PC-3 (cell line): ENCODE measurements at regions not wholly inside any gene's neighbourhood (a gene's known extent, or its start where the extent isn't known, plus 50 kb on each side); places are given as distances from the start of the nearest gene placed in this dataset.

Source experiments
- ATAC-seq: fragments of 200-7000 bp; cut with Tn5 transposase; 2 replicates; pipeline ENCODE4 v1.9.1; 2020; ENCODE audit warnings: mild to moderate bottlenecking, moderate library complexity
- BruUV-seq: library from RNA; stranded (reverse); fragments of 400-500 nt; replicated peaks from 2 replicates; lab custom pipeline; 2021; lab: Mats Ljungman, UMichigan
- CTCF ChIA-PET: fragments of 300-600 bp; sonication (Branson Sonifier 250); formaldehyde crosslinking; loops from one replicate; lab custom pipeline; 2022; ENCODE audit warnings: antibody characterized with exemption; lab: Charles Lee
- POLR2A ChIA-PET: fragments of 300-600 bp; sonication (Branson Sonifier 250); formaldehyde crosslinking; loops from one replicate; lab custom pipeline; 2022; ENCODE audit warnings: antibody characterized with exemption; ENCODE audit not compliant: unreplicated experiment; lab: Charles Lee
- DNase-seq: peaks from one replicate; pipeline ENCODE4 v3.0.0-alpha.2; 2015
- H2AFZ ChIP-seq: fragments of 300-600 bp; sonication (generic); 2 replicates; pipeline ENCODE4 v1.6.0; 2016; ENCODE audit warnings: antibody characterized with exemption, low read length
- H3F3A ChIP-seq: fragments of 300-600 bp; sonication (generic); one replicate; pipeline ENCODE4 v1.6.0; 2017; ENCODE audit warnings: antibody characterized with exemption, low read length, control low read depth, mild to moderate bottlenecking; ENCODE audit not compliant: unreplicated experiment
- H3K27ac ChIP-seq: fragments of 300-600 bp; sonication (generic); 2 replicates; pipeline ENCODE4 v1.5.1; 2016; ENCODE audit warnings: mild to moderate bottlenecking, low read length
- H3K27me3 ChIP-seq: fragments of 300-600 bp; sonication (generic); 2 replicates; pipeline ENCODE4 v1.6.1; 2016; ENCODE audit warnings: low read length, mixed read lengths
- H3K36me3 ChIP-seq: fragments of 300-600 bp; sonication (generic); 2 replicates; pipeline ENCODE4 v1.6.1; 2016; ENCODE audit warnings: low read depth, mixed run types, low read length, mixed read lengths
- H3K4me1 ChIP-seq: fragments of 300-600 bp; sonication (generic); 2 replicates; pipeline ENCODE4 v1.5.1; 2016; ENCODE audit warnings: low read length; ENCODE audit not compliant: insufficient read depth
- H3K4me2 ChIP-seq: fragments of 300-600 bp; sonication (generic); 2 replicates; pipeline ENCODE4 v1.6.0; 2016; ENCODE audit warnings: low read length
- H3K4me3 ChIP-seq: fragments of 300-600 bp; sonication (generic); 2 replicates; pipeline ENCODE4 v1.5.1; 2016; ENCODE audit warnings: mild to moderate bottlenecking, low read length, mixed read lengths
- H3K79me2 ChIP-seq: fragments of 300-600 bp; sonication (generic); 2 replicates; pipeline ENCODE4 v1.6.1; 2017; ENCODE audit warnings: low read length, mixed read lengths
- H3K9ac ChIP-seq: fragments of 300-600 bp; sonication (generic); 2 replicates; pipeline ENCODE4 v1.6.0; 2016; ENCODE audit warnings: mild to moderate bottlenecking, low read length
- H3K9me2 ChIP-seq: fragments of 300-600 bp; sonication (generic); replicated peaks from 2 replicates; pipeline ENCODE4 v1.6.1; 2016; ENCODE audit warnings: mixed run types, low read length, mixed read lengths
- H3K9me3 ChIP-seq: fragments of 300-600 bp; sonication (generic); 2 replicates; pipeline ENCODE4 v1.6.1; 2016; ENCODE audit warnings: low read length, mixed read lengths
- H4K20me1 ChIP-seq: fragments of 300-600 bp; sonication (generic); 2 replicates; pipeline ENCODE4 v1.6.1; 2016; ENCODE audit warnings: low read length, mixed read lengths
- EZH2 ChIP-seq: fragments of 300-600 bp; sonication (generic); IDR thresholded peaks from one replicate; pipeline ENCODE4 v1.6.1; 2017; ENCODE audit warnings: antibody characterized with exemption, mild to moderate bottlenecking, low read length; ENCODE audit not compliant: unreplicated experiment
- EZH2phosphoT487 ChIP-seq: fragments of 300-600 bp; sonication (generic); IDR thresholded peaks from 2 replicates; pipeline ENCODE4 v1.6.1; 2018; ENCODE audit warnings: mild to moderate bottlenecking, antibody characterized with exemption, low read length, borderline replicate concordance
- intact Hi-C: fragments of 100-400 bp; cut with micrococcal nuclease; formaldehyde crosslinking; loops from 2 replicates; pipeline ENCODE4 v1.9.0; 2023
- TF ChIP-seq, protein P1 (sequence below): fragments of 300-600 bp; sonication (generic); conservative IDR thresholded peaks from 2 replicates; pipeline ENCODE4 v1.5.1; 2017; ENCODE audit warnings: antibody characterized with exemption, low read depth, mild to moderate bottlenecking, low read length

DNA sequence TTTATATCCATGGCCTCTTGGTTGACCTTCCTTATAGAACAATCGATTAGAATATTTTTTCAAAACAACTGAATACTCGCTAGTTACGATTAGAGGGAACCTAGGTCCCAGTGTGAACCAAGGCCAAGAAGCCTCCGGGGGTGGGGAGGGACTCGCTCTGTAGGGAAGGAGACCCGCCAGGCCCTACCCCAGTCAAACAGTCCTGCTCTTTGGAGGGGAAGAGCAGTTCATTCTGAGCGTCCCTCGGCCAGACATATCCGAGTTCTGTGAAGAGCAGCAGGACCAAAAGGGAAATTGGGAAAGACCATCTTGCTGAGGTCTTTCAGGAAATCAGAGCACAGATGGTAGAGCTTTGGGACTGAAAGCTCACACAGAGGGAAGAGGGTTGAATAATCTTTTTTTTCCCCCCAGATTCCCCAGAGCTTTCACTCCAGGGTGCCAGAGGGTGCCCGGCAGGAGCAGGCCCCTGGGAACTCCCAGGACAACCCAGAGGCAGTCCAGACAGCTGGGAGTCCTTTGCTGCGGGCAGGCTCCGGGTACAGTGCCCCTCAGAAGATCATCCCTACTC lies 137.2 kb upstream of the HES1 start:
- no peaks in the 10 kb centered on the region for H3K9me2 ChIP-seq
- H4K20me1 ChIP-seq = no peaks in the 10 kb centered on the region
- no peak overlapping the region for H3K4me3 ChIP-seq
- ChIA-PET CTCF (no interaction called here), POLR2A (no interaction called here)
- no peaks in the 10 kb centered on the region for H3K27me3 ChIP-seq
- H3K9ac ChIP-seq = no peak overlapping the region
- no peak overlapping the region for H3K27ac ChIP-seq
- H3K4me1 ChIP-seq = peaks cover 15% of the 10 kb centered on the region
- H3K79me2 ChIP-seq = no peaks in the 10 kb centered on the region
- no peaks in the 10 kb centered on the region for H3K36me3 ChIP-seq
- H2AFZ ChIP-seq = no peak overlapping the region
- no peak for TF ChIP-seq EZH2
- intact Hi-C loops = no loop called here
- DNase-seq = no peak
- H3K9me3 ChIP-seq = no peaks in the 10 kb centered on the region
- no peak for ATAC-seq
- H3F3A ChIP-seq = peaks cover under 1% of the 10 kb centered on the region
- no peak overlapping the region for H3K4me2 ChIP-seq
- no TSS peak for BruUV-seq

DNA sequence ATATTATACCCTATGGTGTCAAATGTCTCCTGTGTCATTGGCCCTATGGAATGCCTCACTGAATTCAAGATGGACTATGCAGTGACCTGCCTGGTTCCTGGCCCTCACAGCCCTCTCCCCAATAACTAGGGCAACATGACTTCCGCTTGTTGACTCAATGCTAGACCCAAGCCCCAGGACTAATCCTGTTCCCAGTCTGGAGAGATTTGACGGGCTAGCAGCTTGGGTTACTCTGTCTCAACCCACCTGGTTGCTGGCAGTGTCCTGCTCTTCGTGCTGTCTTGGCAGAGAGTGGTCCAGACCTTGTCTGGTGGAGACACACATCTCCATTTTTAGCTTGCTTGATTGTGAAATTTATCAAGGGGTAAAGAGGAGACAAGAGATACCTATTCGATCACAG lies 135.8 kb upstream of the HES1 start:
- Histone ChIP-seq H3K4me3 (no peak overlapping the region), H3K27me3 (no peaks in the 10 kb centered on the region), H3F3A (peaks cover 12% of the 10 kb centered on the region), H3K4me1 (peaks cover 29% of the 10 kb centered on the region), H3K9ac (no peak overlapping the region), H3K79me2 (no peaks in the 10 kb centered on the region), H3K36me3 (no peaks in the 10 kb centered on the region), H3K27ac (no peak overlapping the region), H2AFZ (no peak overlapping the region), H4K20me1 (no peaks in the 10 kb centered on the region), H3K9me3 (no peaks in the 10 kb centered on the region), H3K9me2 (no peaks in the 10 kb centered on the region), H3K4me2 (no peak overlapping the region)
- intact Hi-C loops = no loop called here
- POLR2A ChIA-PET = no interaction called here
- DNase-seq = no peak
- BruUV-seq = no TSS peak
- CTCF ChIA-PET = no interaction called here
- TF ChIP-seq EZH2phosphoT487 (no peak), EZH2 (no peak)
- TF ChIP-seq, protein P1, sequence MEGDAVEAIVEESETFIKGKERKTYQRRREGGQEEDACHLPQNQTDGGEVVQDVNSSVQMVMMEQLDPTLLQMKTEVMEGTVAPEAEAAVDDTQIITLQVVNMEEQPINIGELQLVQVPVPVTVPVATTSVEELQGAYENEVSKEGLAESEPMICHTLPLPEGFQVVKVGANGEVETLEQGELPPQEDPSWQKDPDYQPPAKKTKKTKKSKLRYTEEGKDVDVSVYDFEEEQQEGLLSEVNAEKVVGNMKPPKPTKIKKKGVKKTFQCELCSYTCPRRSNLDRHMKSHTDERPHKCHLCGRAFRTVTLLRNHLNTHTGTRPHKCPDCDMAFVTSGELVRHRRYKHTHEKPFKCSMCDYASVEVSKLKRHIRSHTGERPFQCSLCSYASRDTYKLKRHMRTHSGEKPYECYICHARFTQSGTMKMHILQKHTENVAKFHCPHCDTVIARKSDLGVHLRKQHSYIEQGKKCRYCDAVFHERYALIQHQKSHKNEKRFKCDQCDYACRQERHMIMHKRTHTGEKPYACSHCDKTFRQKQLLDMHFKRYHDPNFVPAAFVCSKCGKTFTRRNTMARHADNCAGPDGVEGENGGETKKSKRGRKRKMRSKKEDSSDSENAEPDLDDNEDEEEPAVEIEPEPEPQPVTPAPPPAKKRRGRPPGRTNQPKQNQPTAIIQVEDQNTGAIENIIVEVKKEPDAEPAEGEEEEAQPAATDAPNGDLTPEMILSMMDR = no peak
- ATAC-seq = no peak

DNA sequence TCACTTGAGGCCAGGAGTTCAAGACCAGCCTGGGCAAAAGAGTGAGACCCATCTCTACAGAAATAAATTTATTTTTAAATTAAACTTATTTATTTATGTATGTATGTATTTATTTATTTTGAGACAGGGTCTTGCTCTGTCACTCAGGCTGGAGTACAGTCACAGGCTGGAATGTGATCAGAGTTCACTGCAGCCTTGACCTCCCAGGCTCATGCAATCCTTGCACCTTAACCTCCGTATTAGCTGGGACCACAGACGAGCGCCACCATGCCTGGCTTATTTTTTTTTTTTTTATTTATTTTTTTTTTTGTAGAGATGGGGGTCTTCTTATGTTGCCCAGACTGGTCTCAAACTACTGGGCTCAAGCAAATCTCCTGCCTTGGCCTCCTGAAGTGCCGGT lies 135.2 kb upstream of the HES1 start:
- no peak overlapping the region for H3K27ac ChIP-seq
- no peaks in the 10 kb centered on the region for H3K36me3 ChIP-seq
- POLR2A ChIA-PET = no interaction called here
- no peaks in the 10 kb centered on the region for H3K79me2 ChIP-seq
- H3K4me3 ChIP-seq = no peak overlapping the region
- TF ChIP-seq EZH2 = no peak
- TF ChIP-seq, protein P1 = no peak
- TF ChIP-seq EZH2phosphoT487 = no peak
- no peaks in the 10 kb centered on the region for H4K20me1 ChIP-seq
- CTCF ChIA-PET = no interaction called here
- no peak overlapping the region for H3K9ac ChIP-seq
- H3K27me3 ChIP-seq = no peaks in the 10 kb centered on the region
- no peak overlapping the region for H3K4me2 ChIP-seq
- peaks cover 35% of the 10 kb centered on the region for H3K4me1 ChIP-seq
- intact Hi-C loops = no loop called here
- no peak overlapping the region for H2AFZ ChIP-seq
- no peaks in the 10 kb centered on the region for H3K9me3 ChIP-seq
- ATAC-seq (no peak), DNase-seq (no peak)
- peaks cover 12% of the 10 kb centered on the region for H3F3A ChIP-seq
- no peaks in the 10 kb centered on the region for H3K9me2 ChIP-seq
- BruUV-seq = no TSS peak
